ENCODE measurements at regions not wholly inside any gene's neighbourhood (a gene's known extent, or its start where the extent isn't known, plus 50 kb on each side); places are given as distances from the start of the nearest gene placed in this dataset.
"Not testable (repeated sequence)": the region's sequence is repeated elsewhere in the genome, so short reads cannot be mapped to it uniquely, and the experiment has no call there.

GRCh38 chr1:99062192-99062591 is 57.5 kb upstream of the PLPPR5 start:
- DNase-seq (ENCODE audit: low spot score), result no peak

- DNase-seq (ENCODE audit: low spot score), result no peak
Measured at GRCh38 chr1:99069146-99069545, 64.5 kb upstream of the PLPPR5 start.

GRCh38 chr1:99078529-99078928 is 73.9 kb upstream of the PLPPR5 start:
- not testable (repeated sequence) for DNase-seq (ENCODE audit: low spot score)

GRCh38 chr1:99082366-99082765 is 77.7 kb upstream of the PLPPR5 start:
- no peak for DNase-seq (ENCODE audit: low spot score)

GRCh38 chr1:99083338-99083737 is 78.7 kb upstream of the PLPPR5 start:
- no peak for DNase-seq (ENCODE audit: low spot score)

GRCh38 chr1:99084562-99084961 is 79.9 kb upstream of the PLPPR5 start:
- no peak for DNase-seq (ENCODE audit: low spot score)

- DNase-seq (ENCODE audit: low spot score), result no peak
Measured at GRCh38 chr1:99086057-99086456, 81.4 kb upstream of the PLPPR5 start.

- DNase-seq (ENCODE audit: low spot score), result no peak
Measured at GRCh38 chr1:99098589-99098988, 93.9 kb upstream of the PLPPR5 start.

- no peak for DNase-seq (ENCODE audit: low spot score)
Measured at GRCh38 chr1:99106274-99106673, 101.6 kb upstream of the PLPPR5 start.

GRCh38 chr1:99107680-99108079 is 103.0 kb upstream of the PLPPR5 start:
- DNase-seq (ENCODE audit: low spot score), result no peak

- DNase-seq (ENCODE audit: low spot score), result no peak
Measured at GRCh38 chr1:99110140-99111041, 105.7 kb upstream of the PLPPR5 start.

- DNase-seq (ENCODE audit: low spot score), result no peak
Measured at GRCh38 chr1:99115231-99115630, 110.6 kb upstream of the PLPPR5 start.

GRCh38 chr1:99119188-99119587 is 114.5 kb upstream of the PLPPR5 start:
- no peak for DNase-seq (ENCODE audit: low spot score)

GRCh38 chr1:99122039-99122438 is 117.4 kb upstream of the PLPPR5 start:
- no peak for DNase-seq (ENCODE audit: low spot score)

GRCh38 chr1:99123936-99124335 is 119.3 kb upstream of the PLPPR5 start:
- DNase-seq (ENCODE audit: low spot score), result no peak

GRCh38 chr1:99131546-99131945 is 126.9 kb upstream of the PLPPR5 start:
- DNase-seq (ENCODE audit: low spot score), result no peak

- DNase-seq (ENCODE audit: low spot score), result no peak
Measured at GRCh38 chr1:99133756-99134500, 129.3 kb upstream of the PLPPR5 start.

GRCh38 chr1:99137554-99138206 is 126.6 kb upstream of the PLPPR4 start:
- DNase-seq (ENCODE audit: low spot score), result no peak

GRCh38 chr1:99139876-99140275 is 124.4 kb upstream of the PLPPR4 start:
- no peak for DNase-seq (ENCODE audit: low spot score)

- DNase-seq (ENCODE audit: low spot score), result no peak
Measured at GRCh38 chr1:99146129-99146848, 118.0 kb upstream of the PLPPR4 start.

- DNase-seq (ENCODE audit: low spot score), result no peak
Measured at GRCh38 chr1:99149952-99150351, 114.3 kb upstream of the PLPPR4 start.

GRCh38 chr1:99152132-99152531 is 112.2 kb upstream of the PLPPR4 start:
- no peak for DNase-seq (ENCODE audit: low spot score)
